GM21447 (cell line): ENCODE measurements at regions not wholly inside any gene's neighbourhood (a gene's known extent, or its start where the extent isn't known, plus 50 kb on each side); places are given as distances from the start of the nearest gene placed in this dataset.
"Not testable (repeated sequence)": the region's sequence is repeated elsewhere in the genome, so short reads cannot be mapped to it uniquely, and the experiment has no call there.

Experiments used
- ATAC-seq: cut with Tn5 transposase; IDR thresholded peaks from one replicate; pipeline ENCODE4 v1.9.1; 2021; ENCODE audit not compliant: unreplicated experiment

- no peak for ATAC-seq
These were observed 476.4 kb downstream of the KIF4B start for GRCh38 chr5:155489949-155490348.

DNA sequence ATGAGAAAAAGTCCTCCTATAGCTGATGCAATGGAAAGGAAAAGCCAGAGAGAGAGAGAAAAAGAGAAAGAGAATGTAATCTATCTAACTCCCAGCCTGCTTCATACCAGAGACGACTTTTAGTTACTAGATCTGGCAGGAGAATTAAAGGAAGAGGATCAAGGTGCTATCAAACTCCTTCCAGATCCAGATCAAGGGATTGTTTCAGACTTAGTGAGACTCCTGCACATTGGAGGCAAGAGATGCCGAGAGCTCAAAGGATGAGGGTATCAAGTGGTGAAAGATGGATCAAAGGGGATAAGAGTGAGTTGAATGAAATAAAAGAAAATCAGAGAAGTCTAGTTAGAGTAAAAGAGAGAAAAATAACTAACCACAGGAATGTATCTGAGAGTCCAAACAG lies 478.6 kb downstream of the KIF4B start:
- ATAC-seq: no peak

DNA sequence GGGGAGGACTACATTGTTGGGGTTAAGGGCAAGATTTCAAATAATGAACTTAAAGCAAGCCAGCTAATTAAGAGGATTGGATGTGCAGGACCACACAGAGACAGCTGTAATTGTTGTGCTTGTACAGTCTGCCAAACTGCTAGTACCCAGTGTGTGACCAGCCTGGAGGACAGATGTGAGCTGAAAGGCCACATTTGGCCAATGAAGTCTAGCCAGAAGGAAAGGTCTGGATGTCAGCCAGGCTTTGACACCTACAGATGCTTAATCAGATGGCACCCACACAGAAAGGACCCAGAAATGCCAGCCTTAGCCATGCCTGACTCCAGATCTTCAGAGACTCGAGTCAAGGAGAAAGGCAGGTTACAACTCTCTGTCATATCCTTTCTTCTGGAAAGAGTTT lies 491.1 kb downstream of the KIF4B start:
- ATAC-seq: no peak

- ATAC-seq: no peak
These were observed 493.8 kb downstream of the KIF4B start for GRCh38 chr5:155507363-155507762.

DNA sequence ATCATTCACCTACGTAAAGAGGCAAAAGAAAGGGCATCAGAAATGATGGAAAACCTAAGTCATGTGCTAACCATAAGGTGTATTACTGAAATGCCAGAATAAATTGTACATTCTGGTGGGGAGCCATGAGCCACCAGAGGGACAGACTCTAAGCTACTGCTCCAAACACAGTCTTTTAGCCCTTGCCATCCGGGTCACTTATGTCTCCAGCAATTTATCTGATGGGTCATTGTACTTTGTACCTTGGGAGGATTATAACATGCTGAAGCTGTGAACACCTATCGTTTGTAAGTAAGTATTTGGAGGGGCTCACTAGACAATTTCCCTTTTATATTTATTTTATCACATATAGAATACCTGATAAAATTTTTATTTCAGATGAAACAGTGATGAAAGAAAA lies 495.1 kb downstream of the KIF4B start:
- ATAC-seq: no peak

DNA sequence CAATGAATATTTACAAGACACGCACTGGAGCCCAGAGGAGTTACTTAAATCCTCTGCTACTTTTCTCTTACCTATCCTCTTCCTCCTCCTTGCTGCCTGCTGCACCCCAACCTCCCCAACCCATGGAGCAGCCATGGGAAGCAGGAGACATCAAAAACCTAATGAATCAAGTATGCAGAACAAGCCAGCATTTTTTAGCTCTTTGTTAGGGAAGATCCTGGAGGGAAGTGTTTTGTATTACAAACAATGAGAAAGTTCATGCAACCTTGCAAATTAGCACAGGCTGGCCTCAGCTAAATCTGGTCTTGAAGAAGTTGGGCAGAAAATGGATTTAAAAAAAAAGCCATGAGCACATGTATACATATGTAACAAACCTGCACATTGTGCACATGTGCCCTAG lies 498.8 kb downstream of the KIF4B start:
- ATAC-seq: no peak

DNA sequence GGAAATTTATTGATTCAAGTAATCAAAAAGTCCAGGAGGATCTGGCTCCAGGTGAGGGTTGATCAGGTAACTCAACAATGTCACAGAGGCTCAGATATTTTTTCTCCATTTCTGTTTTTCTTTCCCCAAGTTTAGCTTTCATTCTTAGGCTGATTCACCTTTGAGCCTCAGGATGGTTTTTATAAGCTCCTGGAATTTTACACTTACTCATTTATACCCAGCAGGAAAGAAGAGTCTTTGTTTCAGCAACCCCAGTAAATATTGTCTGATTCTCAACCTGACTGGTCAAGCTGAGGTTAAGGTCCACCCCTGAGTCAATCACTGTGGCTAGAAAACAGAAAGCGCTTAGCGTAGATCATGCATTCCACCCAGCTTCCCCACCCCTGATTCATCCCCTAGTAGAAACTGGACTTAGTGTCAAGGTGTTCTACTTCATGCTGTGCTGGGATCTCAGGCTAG lies 500.6 kb downstream of the KIF4B start:
- no peak for ATAC-seq

GRCh38 chr5:155522540-155522939 lies 509.0 kb downstream of the KIF4B start:
- ATAC-seq: no peak

DNA sequence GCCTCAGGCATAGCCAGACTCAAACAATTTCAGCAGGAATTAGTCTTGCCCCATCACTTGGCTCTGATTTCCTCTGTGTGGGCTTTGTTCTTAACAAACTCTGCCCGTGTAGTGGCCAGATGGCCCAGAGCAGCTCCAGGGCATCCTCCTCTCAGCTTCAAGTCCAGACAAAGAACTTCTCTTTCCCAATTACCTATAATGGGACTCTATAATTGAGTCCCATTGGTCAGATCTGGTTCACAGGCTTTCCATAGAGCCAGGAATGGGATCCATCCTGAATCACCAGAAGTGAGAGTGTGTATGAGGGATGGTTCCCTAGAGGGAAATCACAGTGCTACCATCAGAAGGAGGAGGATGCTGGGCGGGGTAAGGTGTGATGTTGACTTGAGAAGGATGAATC lies 515.8 kb downstream of the KIF4B start:
- no peak for ATAC-seq

GRCh38 chr5:155530046-155530445 lies 516.5 kb downstream of the KIF4B start:
- ATAC-seq: no peak

DNA sequence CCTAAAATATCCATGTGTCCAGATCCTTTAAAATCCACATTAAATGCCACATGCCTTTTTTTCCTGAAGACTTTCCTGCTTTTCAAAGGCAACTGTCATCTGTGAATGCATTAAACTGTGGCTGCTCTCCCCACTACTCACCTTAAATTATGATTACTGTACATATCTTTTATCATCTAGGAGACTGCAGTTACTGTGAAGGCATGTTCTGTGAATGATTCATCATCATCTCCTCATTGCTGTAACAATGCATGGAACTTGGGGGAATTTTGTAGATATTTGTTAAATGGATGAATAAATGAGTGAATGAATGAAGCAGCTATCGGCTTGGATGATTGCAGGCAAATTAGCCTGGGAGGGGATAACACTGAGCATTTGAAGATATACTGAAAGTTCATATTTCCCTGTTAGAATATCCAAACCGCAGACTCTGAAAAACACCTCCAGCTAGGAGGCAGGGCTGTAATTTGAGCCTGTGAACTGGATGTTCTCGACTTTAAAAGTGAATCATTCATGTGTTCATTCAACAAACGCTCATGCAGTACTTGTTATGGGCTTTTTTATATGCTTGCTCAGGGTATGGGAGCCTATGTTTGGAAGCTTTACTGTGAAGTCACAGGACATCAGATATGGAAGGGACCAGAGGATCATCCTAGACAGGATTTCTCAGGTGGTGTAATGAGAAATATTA lies 519.2 kb downstream of the KIF4B start:
- ATAC-seq: no peak

DNA sequence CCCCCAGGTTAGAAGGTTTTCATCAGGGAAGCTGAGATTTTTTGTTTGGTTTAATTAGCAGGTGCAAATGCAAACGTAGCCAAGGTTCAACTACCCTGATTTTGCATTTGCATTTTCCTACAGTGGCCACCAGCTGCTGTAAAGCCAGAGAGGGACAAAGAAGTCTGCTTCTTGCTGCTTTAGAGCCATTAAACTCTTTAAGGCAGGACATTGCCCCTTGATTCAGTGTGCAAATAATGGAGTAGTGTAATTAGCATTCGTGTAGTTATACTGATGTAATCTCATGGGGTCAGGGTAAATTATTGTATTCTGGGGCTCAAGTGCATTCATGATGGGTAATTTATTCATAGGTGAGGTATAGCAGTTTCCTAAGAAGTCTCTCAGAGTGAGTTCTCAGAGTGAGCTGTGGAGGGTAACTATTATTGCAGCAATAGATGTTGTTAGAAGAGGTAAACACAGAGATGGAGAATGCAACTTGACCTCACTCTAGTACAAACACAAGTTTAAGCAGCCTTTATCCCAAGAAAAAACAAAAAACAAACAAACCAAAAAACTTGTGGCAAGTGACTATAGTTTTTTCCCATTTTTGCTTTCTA lies 526.5 kb downstream of the KIF4B start:
- no peak for ATAC-seq

DNA sequence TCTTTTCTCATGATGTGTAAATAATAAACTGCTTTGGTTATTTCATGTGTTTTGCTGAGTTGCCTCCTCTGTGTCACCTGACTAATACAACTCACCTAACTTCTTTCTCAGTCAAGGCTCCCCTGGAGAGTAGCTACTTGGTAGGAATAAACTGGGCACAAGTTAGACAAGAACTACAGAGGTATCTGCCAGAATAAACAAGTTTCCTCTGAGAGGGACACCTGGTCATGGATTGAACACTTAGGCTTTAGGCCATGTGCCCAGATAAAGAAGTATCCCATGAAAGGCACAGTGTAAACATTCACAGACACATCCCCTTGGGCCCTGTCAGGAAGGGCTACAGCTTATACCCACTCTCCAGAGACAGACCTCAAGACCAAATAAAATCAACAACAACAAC lies 532.5 kb downstream of the KIF4B start:
- ATAC-seq: no peak

GRCh38 chr5:155554500-155554899 lies 540.9 kb downstream of the KIF4B start:
- ATAC-seq: no peak

- ATAC-seq: no peak
These were observed 542.7 kb downstream of the KIF4B start for GRCh38 chr5:155556222-155556621.

GRCh38 chr5:155556700-155557099 lies 543.1 kb downstream of the KIF4B start:
- ATAC-seq: no peak

GRCh38 chr5:155562158-155562557 lies 548.6 kb downstream of the KIF4B start:
- no peak for ATAC-seq

DNA sequence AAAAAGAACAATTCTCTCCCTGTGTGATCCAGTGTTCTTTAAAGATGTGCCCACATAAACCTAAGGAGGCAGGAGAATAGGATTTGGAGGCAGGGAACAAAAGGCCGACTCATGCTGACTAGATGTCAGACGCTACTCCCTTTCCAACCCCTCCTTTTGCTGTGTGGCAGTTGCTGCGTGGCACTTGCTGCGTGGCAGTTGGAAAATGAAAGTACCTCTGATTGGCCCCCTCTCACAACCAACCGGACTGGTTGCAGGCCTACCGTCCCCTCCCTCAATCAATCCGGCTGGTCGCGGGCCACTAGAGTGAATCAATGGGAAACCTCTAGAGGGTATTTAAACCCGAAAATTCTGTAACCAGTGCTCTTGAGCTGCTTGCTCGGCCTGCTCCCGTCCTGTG lies 551.0 kb downstream of the KIF4B start:
- no peak for ATAC-seq

DNA sequence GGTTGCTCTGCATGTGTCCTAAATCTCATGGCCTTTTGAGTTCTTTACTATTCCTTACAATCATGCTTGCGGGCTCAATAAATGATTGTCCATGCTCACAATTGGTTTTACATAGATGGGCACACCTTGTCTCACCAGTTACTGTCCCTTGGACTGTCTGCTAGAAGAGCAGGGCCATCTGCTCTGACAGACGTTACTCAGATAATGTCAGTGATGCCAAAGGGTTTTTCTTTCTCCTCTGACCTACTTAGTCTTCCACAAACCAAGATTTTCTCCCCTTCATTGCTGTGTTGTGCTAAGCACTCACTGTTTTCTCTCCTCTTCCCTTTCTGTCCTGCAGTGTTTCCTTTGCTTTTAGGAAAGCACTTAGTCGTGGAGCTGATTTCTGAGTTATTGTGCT lies 562.3 kb downstream of the KIF4B start:
- ATAC-seq: no peak

- ATAC-seq: not testable (repeated sequence)
These were observed 573.3 kb downstream of the KIF4B start for GRCh38 chr5:155586808-155587207.

- no peak for ATAC-seq
These were observed 573.9 kb downstream of the KIF4B start for GRCh38 chr5:155587458-155587857.

DNA sequence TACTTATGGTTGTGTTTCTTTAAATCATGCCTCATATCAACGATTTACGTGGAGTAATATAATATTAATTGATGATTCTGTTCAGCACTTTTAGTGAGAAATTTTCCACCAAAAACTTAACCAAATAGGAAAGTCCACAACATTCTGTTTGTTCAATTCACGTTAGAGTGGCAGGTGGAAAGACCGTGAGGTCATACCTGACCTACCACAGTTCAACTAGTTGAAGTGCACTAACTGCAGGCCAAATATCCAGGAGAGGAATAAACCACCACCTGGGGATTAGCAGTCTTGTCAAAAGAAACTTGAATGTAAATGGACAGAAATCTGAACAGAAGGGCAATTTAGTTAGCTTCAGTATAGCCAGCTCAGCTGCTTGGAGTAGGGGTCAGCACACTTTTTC lies 577.7 kb downstream of the KIF4B start:
- ATAC-seq: no peak

DNA sequence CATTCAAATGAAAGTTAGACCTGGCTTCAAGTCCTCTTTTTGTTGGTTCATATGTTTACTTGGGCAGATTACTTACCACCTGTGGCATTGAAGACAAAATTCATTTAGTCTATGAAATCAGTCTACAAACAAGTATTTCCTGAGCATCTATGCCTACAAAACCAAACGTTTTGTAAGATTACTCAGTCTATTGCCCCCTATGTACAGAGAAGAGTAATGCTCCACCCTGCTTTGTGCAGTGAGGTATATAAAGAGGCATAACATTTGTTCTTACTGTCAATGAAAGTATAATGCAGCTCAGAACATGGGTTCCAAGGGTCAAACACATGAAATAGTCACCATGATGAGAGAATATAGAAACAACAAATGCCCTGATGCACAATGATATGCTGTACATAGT lies 580.7 kb downstream of the KIF4B start:
- no peak for ATAC-seq
